B cell (primary cell): ENCODE measurements at regions not wholly inside any gene's neighbourhood (a gene's known extent, or its start where the extent isn't known, plus 50 kb on each side); places are given as distances from the start of the nearest gene placed in this dataset.

ENCODE experiments used
- EZH2 ChIP-seq: IDR thresholded peaks from 2 replicates; pipeline ENCODE4 v1.6.1; 2012; ENCODE audit warnings: borderline replicate concordance, low read depth, mild to moderate bottlenecking, moderate library complexity, low read length; ENCODE audit not compliant: insufficient read depth, poor library complexity, severe bottlenecking
- TF ChIP-seq, protein P1 (sequence below): fragments of 200-600 bp; IDR thresholded peaks from one replicate; pipeline ENCODE4 v1.8.0; 2022; ENCODE audit warnings: antibody characterized with exemption, mild to moderate bottlenecking

- TF ChIP-seq, protein P1, sequence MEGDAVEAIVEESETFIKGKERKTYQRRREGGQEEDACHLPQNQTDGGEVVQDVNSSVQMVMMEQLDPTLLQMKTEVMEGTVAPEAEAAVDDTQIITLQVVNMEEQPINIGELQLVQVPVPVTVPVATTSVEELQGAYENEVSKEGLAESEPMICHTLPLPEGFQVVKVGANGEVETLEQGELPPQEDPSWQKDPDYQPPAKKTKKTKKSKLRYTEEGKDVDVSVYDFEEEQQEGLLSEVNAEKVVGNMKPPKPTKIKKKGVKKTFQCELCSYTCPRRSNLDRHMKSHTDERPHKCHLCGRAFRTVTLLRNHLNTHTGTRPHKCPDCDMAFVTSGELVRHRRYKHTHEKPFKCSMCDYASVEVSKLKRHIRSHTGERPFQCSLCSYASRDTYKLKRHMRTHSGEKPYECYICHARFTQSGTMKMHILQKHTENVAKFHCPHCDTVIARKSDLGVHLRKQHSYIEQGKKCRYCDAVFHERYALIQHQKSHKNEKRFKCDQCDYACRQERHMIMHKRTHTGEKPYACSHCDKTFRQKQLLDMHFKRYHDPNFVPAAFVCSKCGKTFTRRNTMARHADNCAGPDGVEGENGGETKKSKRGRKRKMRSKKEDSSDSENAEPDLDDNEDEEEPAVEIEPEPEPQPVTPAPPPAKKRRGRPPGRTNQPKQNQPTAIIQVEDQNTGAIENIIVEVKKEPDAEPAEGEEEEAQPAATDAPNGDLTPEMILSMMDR, result no peak
- TF ChIP-seq EZH2, result no peak
Measured at GRCh38 chr2:35293261-35293660, 1062.3 kb upstream of the CRIM1 start.
